NT2/D1 (cell line): ENCODE measurements at regions not wholly inside any gene's neighbourhood (a gene's known extent, or its start where the extent isn't known, plus 50 kb on each side); places are given as distances from the start of the nearest gene placed in this dataset.

ENCODE experiments used
- YY1 ChIP-seq: IDR thresholded peaks from 2 replicates; pipeline ENCODE4 v1.6.1; 2011; ENCODE audit not compliant: insufficient read length, insufficient read depth
- ZNF274 ChIP-seq: IDR thresholded peaks from 2 replicates; pipeline ENCODE4 v1.6.1; 2011; ENCODE audit warnings: mild to moderate bottlenecking, low read depth, low read length

DNA sequence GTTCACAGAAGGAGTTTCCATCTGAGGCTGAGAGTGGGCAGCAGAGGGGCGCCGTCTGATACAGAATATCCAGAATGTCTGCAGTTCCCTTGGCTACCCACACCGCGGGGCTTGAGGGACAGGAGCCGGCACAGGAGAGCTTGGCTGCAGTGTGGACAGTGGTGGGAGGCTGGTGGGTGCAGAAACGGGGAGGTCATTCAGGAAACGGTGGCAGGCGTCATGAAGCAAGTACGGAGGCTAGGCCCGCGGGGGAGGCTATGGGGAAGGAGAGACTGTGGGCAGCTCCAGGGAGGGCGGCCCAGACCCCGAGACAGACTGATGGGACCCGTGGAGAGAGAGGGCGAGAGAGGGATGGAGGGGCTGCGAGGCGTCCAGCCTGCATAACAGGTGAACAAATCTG is 55.2 kb upstream of the UQCRFS1 start:
- TF ChIP-seq ZNF274 (no peak), YY1 (no peak)
